Activated CD4-positive, alpha-beta T cell treated with anti-CD3 and anti-CD28 coated beads, Interleukin-2, amount 50 U/mL, for 16 hours (primary cell): ENCODE measurements at regions not wholly inside any gene's neighbourhood (a gene's known extent, or its start where the extent isn't known, plus 50 kb on each side); places are given as distances from the start of the nearest gene placed in this dataset.
"Not testable (repeated sequence)": the region's sequence is repeated elsewhere in the genome, so short reads cannot be mapped to it uniquely, and the experiment has no call there.

Source experiments
- DNase-seq: peaks from one replicate; pipeline ENCODE4 v3.0.0-alpha.2; 2020

DNA sequence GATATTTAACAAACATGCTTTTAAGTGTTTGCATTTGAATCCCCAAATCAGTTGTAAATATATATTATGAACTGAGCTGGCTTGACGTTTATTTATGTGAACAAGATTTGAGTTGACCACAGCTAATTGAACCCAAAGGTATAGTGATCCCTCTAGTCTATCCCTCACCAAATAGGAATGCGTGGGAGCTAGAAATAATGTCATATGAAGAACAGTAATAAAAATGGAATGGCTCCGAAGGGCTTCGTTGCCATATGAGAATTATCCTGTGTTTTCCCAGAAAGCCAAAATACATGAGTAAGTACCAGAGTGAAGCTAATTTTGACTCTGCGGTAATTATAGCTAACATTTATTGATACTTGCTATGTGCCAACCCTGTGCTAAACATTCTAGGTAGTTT, 142.7 kb downstream of the ADCYAP1 start:
- no peak for DNase-seq

DNA sequence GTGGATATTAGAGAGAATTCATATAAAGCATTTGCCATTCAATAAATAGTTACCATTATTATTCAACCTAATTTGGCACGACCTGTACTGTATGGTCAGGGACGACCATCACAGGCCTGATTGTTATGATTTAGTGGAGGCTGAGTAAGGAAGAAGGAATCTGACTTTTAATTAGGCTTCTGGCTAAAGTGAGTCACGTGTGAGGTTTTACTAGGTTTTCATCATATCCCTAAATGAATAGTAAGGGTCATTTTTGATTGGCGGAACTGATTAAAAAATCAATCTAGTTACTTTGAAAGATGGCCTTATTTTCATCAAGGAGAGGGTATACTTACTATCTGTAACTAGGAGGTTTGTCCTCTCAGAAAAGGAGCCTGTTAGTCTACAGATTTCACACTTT, 143.4 kb downstream of the ADCYAP1 start:
- no peak for DNase-seq

DNA sequence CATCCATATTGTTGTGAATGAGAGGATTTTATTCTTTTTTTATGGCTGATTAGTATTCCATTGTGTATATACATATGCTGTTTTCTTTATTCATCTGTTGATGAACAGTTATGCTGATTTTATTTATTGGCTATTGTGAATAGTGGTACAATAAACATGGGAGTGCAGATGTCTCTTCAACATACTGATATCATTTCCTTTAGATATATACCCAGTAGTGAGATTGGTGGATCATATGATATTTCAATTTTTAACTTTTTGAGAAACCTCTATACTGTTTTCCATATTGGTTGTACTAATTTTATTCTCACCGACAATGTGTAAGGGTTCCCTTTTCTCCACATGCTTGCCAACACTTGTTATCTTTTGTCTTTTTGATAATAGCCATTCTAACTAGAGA, 144.5 kb downstream of the ADCYAP1 start:
- DNase-seq = no peak

DNA sequence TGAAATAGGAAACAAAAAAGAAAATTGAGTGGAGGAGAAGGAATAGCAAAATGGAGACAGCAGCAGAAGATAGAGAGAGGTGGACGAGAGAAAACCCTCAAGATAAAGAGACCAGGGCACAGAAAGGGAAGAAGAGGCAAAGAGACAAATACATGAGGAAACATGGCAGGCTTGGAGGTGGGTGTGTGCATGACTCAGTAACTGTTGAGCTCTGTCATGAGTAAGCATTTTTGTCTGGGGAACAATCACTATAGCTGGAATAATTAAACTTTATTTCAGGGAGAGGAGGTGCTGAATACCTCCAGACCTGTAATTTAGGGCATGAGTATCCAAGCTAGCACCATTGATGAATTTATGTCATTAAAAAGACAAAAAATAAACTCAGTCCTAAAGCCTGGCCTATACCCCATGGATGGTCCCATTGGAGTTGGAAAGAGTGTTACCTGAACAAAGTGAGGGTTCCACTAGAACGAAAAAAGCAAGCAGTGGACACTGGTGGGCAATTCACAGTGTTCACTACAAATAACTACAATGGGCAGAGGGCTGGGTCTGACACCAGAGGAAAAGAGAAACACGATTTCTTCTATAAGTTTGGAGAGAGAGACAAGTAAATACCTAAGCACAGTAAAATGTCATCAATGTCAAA, 145.5 kb downstream of the ADCYAP1 start:
- DNase-seq = no peak

DNA sequence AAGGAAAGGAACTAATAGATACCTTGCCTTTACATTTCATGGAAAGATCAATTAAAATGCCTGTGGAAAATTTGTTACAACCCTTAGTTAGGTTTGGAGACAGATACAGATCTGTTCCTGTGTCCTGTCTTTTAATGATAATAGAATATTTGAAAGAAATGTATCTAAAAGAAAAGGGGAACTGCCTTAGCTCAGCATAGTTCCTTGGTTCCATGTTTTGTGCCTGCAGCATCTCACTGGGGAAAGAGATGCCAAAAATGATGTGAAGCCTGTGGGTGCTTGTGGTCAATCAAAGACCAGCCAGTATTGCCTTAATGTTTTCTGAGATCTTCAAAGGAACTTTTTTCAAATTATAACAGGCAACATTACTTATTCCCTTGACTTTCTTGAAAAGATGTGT, 147.6 kb downstream of the ADCYAP1 start:
- DNase-seq = no peak

DNA sequence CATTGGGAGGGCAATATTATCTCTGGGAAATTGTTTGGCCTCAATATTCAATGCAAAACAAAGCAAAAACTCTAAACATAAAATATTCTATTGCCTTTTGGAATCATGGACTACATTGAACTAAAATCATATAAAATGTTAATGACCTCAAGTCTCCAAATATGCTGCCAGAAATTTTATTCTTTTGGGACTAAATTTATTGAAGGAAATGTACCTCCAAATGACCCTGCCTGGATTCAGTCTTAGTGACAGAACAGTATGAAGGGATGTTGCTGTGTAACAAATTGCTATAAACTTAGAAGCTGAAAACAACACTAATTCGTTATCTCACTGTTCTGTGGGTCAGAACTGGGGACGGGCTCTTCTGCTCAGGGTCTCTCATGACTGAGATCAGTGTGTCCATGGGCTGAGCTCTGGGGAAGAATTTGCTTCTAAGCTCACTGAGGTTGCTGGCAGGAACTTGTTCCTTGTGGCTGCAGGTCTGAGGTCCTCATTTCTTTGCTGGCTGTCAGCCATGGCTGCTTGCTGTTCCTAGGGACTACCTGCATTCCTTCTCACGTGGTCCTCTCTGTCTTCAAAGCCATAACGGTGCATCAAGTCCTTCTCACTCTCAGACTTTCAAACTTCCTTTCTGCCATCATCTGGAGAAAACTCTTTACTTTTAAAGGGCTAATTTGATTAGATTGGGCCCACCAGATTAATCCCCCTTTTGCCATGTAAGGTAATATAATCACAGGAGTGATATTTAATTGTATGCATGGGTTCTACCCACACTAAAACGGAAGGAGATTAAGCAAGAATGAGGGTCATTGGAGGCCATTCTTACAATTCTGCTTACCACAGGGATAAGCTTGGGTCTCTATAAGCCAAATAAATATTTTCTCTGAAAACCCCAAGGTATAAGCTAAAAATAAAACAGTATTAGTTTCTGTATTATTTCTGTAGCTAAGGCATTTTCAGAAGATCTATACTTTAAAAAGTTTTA, 149.0 kb downstream of the ADCYAP1 start:
- no peak for DNase-seq

DNA sequence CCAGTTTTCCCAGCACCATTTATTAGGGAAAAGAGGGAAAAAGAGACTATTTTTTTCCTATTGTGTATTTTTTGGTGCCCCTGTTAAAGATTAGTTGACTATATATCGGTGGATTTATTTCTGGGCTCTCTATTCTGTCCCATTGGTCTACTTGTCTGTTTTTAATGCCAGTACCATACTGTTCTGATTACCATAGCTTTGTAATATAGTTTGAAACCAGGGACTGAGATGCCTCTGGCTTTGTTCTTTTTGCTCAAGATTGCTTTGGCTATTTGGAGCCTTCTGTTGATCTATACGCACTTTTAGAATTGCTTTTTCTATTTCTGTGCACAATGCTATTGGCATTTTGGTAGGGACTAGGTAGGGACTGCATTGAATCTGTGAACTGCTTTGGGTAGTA, 151.7 kb downstream of the ADCYAP1 start:
- no peak for DNase-seq

DNA sequence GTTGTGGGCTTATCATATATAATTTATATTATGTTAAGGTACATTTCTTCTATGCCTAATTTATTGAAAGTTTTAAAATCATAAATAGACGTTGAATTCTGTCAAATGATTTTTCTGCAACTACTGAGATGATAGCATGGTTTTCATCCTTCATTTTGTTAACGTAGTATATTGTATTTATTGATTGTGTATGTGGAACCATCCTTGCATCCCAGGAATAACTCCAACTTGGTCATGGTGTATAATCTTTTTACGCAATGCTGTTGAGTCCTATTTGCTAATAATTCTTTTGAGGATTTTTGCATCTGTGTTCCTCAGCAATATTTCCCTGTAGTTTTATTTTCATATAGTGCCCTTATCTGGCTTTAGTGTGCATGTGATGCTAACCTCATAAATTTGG, 152.7 kb downstream of the ADCYAP1 start:
- no peak for DNase-seq

DNA sequence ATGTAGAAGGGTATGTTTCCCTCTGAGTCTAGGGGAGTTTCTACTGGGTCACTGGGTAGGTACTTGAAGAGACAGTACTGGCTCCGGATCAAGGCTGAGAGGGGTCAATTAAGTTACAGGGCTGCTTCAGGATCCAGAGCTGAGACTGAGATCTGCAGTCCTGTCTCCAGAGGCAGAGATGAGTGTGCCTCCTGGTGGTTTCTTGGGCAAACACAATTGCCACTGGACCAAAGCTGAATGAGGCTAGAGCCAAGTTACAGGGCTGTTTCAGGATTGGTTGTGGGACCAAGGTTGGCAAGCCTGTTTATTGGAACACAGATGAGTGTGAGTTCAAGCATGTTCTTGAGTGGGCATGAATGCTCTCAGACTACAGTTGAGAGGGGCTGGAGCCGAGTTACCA, 157.9 kb downstream of the ADCYAP1 start:
- DNase-seq = no peak

DNA sequence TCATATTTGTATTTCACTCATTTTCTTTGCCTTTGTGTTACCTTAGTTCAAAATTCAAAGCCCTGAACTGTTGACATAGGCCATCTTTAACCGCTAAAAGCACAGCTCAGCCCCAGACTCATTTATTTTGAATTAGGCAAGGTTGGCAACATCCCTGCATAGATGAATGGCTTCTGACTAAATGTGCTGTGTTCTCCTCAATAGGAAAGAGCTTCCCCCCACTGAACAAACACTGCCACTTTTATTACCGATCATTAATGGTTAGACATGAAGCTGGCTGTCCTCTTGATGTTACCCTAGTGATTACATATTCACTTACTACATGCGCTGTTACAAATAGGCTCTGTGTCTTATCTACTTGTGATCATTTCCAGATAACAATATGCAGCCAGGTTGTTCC, 170.7 kb downstream of the ADCYAP1 start:
- no peak for DNase-seq

DNA sequence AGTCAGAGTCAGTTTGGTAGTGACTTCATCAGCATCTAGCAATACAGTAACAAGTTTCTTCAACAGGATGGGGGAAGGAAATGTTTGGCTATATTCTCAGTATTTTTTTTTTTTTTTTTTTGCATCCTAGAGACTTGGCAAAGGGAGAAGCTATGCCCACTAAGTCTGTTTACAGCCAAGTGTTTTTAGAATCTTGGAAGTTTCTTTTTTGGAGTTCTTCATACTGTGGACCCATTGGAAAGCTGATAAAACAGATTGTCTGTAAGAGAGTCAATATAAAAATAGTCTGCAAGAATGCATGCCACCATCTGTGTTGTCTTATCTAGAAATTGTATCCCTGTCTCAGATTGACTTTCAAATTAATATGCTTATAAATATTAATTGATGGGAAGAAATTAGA, 171.2 kb downstream of the ADCYAP1 start:
- DNase-seq = no peak

DNA sequence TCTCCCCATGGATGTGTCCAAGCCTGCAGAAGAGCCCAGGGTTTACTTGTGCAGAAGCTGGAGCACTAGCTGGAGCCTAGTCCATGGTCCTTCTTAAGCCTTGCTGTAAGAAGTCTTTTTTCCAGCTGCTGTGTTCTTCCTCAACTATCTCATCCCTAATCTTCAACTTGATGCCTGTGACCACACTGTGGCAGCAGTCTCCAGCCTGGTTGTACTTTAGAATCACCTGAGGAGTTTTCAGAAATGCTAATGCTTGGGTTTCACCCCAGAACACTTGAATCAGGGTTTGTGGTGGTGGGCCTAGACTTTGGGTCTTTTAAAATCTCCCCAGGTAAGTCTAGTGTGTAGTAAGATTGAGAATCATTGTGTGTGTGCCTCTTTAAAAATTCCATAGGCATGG, 173.6 kb downstream of the ADCYAP1 start:
- no peak for DNase-seq

DNA sequence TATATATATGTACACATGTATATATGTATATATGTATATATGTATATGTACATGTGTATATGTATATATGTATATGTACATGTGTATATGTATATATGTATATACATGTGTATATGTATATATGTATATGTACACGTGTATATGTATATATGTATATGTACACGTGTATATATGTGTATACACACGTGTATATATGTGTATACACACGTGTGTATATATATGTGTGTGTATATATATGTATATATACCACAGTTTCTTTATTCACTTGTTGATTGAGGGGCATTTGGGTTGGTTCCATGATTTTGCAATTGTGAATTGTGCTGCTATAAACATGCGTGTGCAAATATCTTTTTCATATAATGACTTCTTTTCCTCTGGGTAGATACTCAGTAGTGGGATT, 179.0 kb downstream of the ADCYAP1 start:
- DNase-seq = not testable (repeated sequence)

DNA sequence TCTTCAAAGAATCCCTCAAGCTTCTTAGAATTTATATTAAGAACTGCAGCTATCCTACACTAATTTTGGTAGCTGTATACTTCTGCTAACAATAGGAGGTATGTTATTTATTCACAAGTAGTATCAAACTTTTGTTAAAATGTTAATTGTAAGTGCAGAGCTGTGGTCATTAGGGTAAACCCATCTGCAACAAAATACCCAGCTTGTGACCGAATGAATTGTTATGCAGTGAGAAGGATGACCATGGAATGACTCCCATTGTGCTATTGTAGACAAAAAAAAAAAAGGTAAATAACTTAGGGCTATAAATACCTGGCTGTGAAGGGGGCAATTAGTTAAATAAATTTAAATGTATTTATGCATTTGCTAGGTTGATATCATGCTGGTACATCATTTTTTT, 186.1 kb downstream of the ADCYAP1 start:
- no peak for DNase-seq

DNA sequence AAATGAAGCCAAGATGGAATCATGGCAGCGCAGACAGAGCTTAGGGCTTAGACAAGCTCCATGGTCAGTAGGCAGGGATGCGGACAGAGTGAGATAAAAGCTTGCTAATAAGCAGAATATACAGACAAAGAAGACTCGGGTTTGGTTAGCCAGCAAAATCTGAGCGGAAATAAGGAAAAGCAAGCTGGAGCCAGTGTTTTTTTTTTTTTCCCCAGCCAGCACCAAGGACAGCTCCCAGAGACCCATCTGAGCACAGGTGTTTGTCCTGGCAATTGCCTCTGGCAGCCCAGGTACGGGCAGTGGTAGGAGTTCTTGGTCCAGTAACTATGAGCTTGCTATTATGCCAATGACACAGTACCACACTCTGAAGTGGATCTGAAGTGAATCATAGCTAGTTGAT, 187.6 kb downstream of the ADCYAP1 start:
- no peak for DNase-seq

DNA sequence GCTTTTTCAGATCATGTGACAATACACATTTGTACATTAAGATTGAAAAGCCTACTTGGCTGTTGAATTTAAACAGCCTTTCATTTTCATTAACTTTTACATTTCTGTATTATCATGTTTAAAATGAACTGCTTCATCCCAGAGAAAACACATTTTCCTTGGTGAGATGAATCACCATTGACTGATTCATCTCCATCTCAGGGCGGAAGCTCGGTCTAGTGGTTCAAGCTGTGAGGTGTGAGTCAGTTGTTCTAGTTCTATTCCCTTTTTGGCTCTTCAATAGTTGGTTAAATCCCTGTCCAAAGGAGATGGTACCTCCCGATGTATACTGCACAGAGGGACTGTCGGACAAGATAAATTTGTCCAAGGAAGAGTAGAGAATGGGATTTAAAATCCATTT, 189.7 kb downstream of the ADCYAP1 start:
- no peak for DNase-seq

DNA sequence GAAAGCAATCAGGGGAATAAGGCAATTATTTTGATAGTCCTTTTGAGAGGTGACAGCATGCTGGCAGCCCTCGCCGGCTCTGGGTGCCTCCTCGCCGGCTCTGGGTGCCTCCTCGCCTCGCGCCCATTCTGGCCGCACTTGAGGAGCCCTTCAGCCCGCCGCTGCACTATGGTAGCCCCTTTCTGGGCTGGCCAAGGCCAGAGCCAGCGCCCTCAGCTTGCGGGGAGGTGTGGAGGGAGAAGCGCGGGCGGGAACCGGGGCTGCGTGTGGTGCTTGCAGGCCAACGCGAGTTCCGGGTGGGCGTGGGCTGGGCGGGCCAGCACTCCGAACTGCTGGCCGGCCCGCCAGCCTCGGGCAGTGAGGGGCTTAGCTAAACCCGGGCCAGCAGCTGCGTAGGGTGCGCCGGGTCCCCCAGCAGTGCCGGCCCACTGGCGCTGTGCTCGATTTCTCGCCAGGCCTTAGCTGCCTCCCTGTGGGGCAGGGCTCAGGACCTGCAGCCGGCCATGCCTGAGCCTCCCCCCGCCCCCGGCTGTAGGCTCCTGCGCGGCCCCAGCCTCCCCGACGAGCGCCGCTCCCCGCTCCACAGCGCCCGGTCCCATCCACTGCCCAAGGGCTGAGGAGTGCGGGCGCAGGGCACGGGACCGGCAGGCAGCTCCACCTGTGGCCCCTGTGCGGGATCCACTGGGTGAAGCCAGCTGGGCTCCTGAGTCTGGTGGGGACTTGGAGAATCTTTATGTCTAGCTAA, 193.5 kb downstream of the ADCYAP1 start:
- DNase-seq = not testable (repeated sequence)

DNA sequence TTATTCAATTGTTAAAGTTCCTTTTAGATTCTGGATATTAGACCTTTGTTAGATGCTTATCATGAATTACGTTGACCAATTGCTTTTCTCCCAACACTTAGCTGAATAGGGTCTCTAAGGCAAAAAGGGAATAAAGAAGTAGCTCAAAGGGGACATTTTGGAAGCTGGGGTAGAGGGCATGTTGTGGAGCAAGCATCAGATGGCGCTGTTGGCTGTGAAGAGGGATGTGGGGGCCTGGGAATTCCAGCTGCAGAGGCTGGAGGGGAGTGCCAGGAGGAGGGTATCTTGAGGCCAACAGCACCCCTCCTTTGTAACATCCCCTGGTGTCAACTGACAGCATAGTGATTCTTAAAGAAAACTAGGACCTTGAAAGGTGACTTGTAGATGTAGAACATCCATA, 198.2 kb downstream of the ADCYAP1 start:
- no peak for DNase-seq

DNA sequence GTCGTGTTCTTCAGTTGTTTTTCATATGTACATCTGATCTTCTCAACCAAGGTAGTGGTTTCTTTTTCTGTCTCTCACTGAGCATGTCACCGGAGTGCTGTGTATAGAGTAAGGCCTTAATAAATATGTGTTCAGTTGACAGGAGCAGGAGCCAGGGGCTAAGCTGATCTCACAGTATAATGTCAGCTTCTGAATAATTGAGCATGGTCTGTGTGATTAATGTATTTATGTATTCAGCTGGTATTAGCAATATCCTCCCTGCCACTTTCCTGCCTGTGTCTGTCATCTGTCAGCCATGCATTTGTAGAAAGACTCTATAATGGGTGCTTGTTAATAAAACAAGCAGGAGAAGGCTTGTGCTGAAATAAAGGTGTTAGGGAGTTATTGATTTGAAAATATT, 198.9 kb downstream of the ADCYAP1 start:
- no peak for DNase-seq

DNA sequence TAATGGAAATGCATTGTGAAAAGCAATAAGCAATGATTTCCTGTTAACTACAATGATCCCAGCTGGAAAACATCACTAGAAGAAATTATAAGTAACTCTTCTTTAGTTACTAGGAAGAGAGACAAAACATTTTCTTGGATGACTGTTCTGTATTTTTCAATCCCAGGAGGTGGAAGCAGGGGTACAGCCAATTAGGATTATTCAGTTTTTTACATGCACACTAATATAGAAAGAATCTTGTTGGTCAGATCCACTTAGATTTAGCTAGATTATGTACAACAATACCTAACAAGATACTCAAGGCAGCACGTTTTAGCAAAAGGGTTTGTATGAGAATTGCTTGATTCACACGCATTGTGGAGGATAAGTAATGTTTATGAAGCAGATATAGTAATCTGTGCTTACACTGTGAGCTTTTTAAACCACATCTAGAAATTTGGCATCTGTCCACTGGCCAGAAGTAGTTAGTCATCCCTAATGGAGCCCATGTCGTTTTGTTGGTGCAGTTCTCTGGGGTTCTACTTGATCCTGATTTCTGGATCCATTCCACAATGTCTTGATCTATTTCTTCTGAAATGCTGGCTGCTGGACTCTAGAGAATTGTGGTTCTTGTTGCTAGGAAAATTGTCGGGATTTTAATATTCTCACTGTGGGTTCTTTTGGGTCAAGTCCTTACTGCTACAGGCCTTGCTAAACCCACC, 199.7 kb downstream of the ADCYAP1 start:
- no peak for DNase-seq

DNA sequence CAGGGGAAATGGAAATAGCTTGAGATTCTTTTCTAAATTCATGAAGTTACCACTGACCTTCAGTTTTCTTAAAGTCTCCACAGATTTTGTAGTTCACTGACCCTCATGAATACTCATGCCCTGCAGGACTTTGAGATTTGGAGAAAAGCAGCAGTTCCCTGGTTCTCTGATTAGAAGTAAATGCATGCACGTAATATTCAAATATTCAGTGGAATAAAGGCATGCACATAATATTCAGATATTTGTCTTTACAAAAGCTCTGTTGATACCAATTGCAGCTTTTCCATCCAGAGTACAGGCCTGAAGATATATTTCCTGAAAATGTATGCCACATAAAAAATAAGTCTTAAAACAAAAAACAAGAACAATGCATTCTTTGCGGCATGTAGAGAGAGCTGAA, 219.8 kb downstream of the ADCYAP1 start:
- DNase-seq = no peak

DNA sequence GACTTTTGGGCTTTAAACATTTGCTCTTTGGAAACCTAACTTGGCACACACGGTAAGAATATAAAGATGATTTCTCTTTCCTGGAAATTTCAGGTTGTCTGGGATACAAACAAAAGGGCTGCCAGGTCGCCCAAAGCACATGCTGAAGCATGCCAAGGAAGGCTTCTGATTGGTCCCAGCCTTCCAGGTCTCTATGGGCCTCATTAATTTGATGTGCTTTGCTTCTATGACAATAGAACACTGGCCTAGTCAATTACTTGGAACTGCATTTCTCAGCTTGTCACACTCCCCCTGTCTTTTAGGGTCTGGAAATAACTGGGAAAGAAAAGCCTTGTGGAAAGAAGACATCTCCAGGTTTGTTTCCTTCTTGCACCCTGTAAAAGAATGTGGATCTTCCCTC, 228.9 kb downstream of the ADCYAP1 start:
- DNase-seq = no peak

DNA sequence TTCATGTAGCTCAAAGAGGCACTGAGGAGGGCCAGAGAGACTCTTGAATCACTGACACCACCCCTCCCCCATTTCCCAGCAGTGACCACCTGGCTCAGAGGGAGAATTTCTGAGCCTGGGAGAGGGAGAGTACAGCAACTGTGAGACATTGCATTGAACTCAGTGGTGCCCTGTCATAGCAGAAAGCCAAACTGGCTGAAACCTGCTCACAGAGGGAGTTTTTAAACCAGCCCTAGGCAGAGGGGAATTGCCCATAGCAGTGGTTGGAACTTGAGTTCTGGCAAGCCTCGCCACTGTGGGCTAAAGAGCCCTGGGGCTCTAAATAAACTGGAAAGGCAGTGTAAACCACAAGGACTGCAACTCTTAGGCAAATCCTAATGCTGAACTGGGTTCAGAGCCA, 243.1 kb downstream of the ADCYAP1 start:
- no peak for DNase-seq
